H54 (cell line): ENCODE measurements at regions not wholly inside any gene's neighbourhood (a gene's known extent, or its start where the extent isn't known, plus 50 kb on each side); places are given as distances from the start of the nearest gene placed in this dataset.

Experiments used
- DNase-seq: peaks from one replicate; pipeline ENCODE4 v3.0.0; 2011; ENCODE audit warnings: low spot score, mixed read lengths; ENCODE audit not compliant: insufficient read length
- FAIRE-seq: peaks from 3 replicates; lab custom pipeline; 2011; peaks lifted over from hg19 to GRCh38; lab: Jason Lieb, UNC
- POLR2A ChIP-seq: IDR thresholded peaks from 2 replicates; pipeline ENCODE4 v1.6.1; 2011; ENCODE audit warnings: low read depth, mild to moderate bottlenecking, low read length

GRCh38 chr15:62491642-62492041, 326.6 kb upstream of the C2CD4B start:
- FAIRE-seq (no peak), DNase-seq (no peak)
- no peak for TF ChIP-seq POLR2A

- TF ChIP-seq POLR2A, result no peak
- FAIRE-seq, result no peak
- DNase-seq, result no peak
These were observed 327.8 kb upstream of the C2CD4B start for GRCh38 chr15:62492900-62493299.

- DNase-seq (no peak), FAIRE-seq (no peak)
- no peak for TF ChIP-seq POLR2A
These were observed 329.1 kb upstream of the C2CD4B start for GRCh38 chr15:62494197-62494596.

- TF ChIP-seq POLR2A, result no peak
- DNase-seq (peak; percentile 33), FAIRE-seq (no peak)
These were observed 330.9 kb upstream of the C2CD4B start for GRCh38 chr15:62495670-62496614.

- FAIRE-seq (no peak), DNase-seq (no peak)
- no peak for TF ChIP-seq POLR2A
These were observed 332.3 kb upstream of the C2CD4B start for GRCh38 chr15:62497356-62497755.

- no peak for TF ChIP-seq POLR2A
- FAIRE-seq, result no peak
- no peak for DNase-seq
These were observed 333.2 kb upstream of the C2CD4B start for GRCh38 chr15:62498278-62498677.

- no peak for FAIRE-seq
- no peak for DNase-seq
- no peak for TF ChIP-seq POLR2A
These were observed 333.6 kb upstream of the C2CD4B start for GRCh38 chr15:62498712-62499111.

GRCh38 chr15:62500325-62500724, 335.2 kb upstream of the C2CD4B start:
- DNase-seq, result no peak
- TF ChIP-seq POLR2A, result no peak
- FAIRE-seq, result no peak

GRCh38 chr15:62502451-62502850, 337.4 kb upstream of the C2CD4B start:
- DNase-seq (no peak), FAIRE-seq (no peak)
- TF ChIP-seq POLR2A, result no peak

- no peak for TF ChIP-seq POLR2A
- DNase-seq, result no peak
- FAIRE-seq, result no peak
These were observed 338.4 kb upstream of the C2CD4B start for GRCh38 chr15:62503451-62503850.

GRCh38 chr15:62505762-62506161, 340.7 kb upstream of the C2CD4B start:
- no peak for TF ChIP-seq POLR2A
- FAIRE-seq (no peak), DNase-seq (no peak)

- no peak for TF ChIP-seq POLR2A
- DNase-seq, result peak; percentile 10
- FAIRE-seq, result no peak
These were observed 341.2 kb upstream of the C2CD4B start for GRCh38 chr15:62506217-62506805.

- DNase-seq, result no peak
- TF ChIP-seq POLR2A, result no peak
- no peak for FAIRE-seq
These were observed 344.4 kb upstream of the C2CD4B start for GRCh38 chr15:62509395-62509958.

- no peak for TF ChIP-seq POLR2A
- FAIRE-seq (no peak), DNase-seq (no peak)
These were observed 345.7 kb upstream of the C2CD4B start for GRCh38 chr15:62510791-62511190.
